Peyer's patch (tissue), 4 donors: ENCODE measurements at regions not wholly inside any gene's neighbourhood (a gene's known extent, or its start where the extent isn't known, plus 50 kb on each side); places are given as distances from the start of the nearest gene placed in this dataset.

Experiments
- CTCF ChIP-seq, 6 experiments: fragments of 450-650 bp in 4 of 6; fragments of 200-600 bp in 2 of 6; sonication (generic) in 1 of 6; IDR thresholded peaks; one replicate each; pipeline ENCODE4 v1.5.1; 2017 to 2019; ENCODE audit warnings: antibody characterized with exemption in 6 of 6, mild to moderate bottlenecking in 3 of 6, moderate library complexity in 1 of 6
- POLR2A ChIP-seq, 2 donors: fragments of 450-650 bp; IDR thresholded peaks; one replicate each; pipeline ENCODE4 v1.5.1; 2017; ENCODE audit warnings: antibody characterized with exemption in 2 of 2, mild to moderate bottlenecking in 2 of 2, moderate library complexity in 2 of 2

GRCh38 chr12:124144531-124145194 is 150.2 kb upstream of the RFLNA start:
- TF ChIP-seq CTCF (IDR thresholded peaks at IDR 0.05) (no peak), POLR2A (IDR thresholded peaks at IDR 0.05) (no peak)
